ENCODE measurements at regions not wholly inside any gene's neighbourhood (a gene's known extent, or its start where the extent isn't known, plus 50 kb on each side); places are given as distances from the start of the nearest gene placed in this dataset.

- no peak for DNase-seq (ENCODE audit: low read depth)
- no peak for TF ChIP-seq CTCF (conservative IDR thresholded peaks at IDR 0.05; ENCODE audit: low read depth, low read length)
- H3K4me3 ChIP-seq (ENCODE audit: low read depth, low read length) = no peak overlapping the region
Measured at GRCh38 chr12:131494741-131495524, 216.0 kb upstream of the SFSWAP start.

- TF ChIP-seq CTCF (conservative IDR thresholded peaks at IDR 0.05; ENCODE audit: low read depth, low read length) = no peak
- DNase-seq (ENCODE audit: low read depth) = no peak
- H3K4me3 ChIP-seq (ENCODE audit: low read depth, low read length) = no peak overlapping the region
Measured at GRCh38 chr12:131497966-131498365, 212.9 kb upstream of the SFSWAP start.

GRCh38 chr12:131499160-131499863 is 211.6 kb upstream of the SFSWAP start:
- DNase-seq (ENCODE audit: low read depth) = no peak
- no peak for TF ChIP-seq CTCF (conservative IDR thresholded peaks at IDR 0.05; ENCODE audit: low read depth, low read length)
- no peak overlapping the region for H3K4me3 ChIP-seq (ENCODE audit: low read depth, low read length)

GRCh38 chr12:131499864-131500190 is 211.1 kb upstream of the SFSWAP start:
- no peak overlapping the region for H3K4me3 ChIP-seq (ENCODE audit: low read depth, low read length)
- TF ChIP-seq CTCF (conservative IDR thresholded peaks at IDR 0.05; ENCODE audit: low read depth, low read length) = no peak
- DNase-seq (ENCODE audit: low read depth) = no peak

GRCh38 chr12:131500564-131500963 is 210.3 kb upstream of the SFSWAP start:
- TF ChIP-seq CTCF (conservative IDR thresholded peaks at IDR 0.05; ENCODE audit: low read depth, low read length) = no peak
- no peak overlapping the region for H3K4me3 ChIP-seq (ENCODE audit: low read depth, low read length)
- DNase-seq (ENCODE audit: low read depth) = no peak

- no peak for DNase-seq (ENCODE audit: low read depth)
- TF ChIP-seq CTCF (conservative IDR thresholded peaks at IDR 0.05; ENCODE audit: low read depth, low read length) = no peak
- no peak overlapping the region for H3K4me3 ChIP-seq (ENCODE audit: low read depth, low read length)
Measured at GRCh38 chr12:131505561-131505960, 205.3 kb upstream of the SFSWAP start.

GRCh38 chr12:131506426-131506825 is 204.5 kb upstream of the SFSWAP start:
- no peak for DNase-seq (ENCODE audit: low read depth)
- TF ChIP-seq CTCF (conservative IDR thresholded peaks at IDR 0.05; ENCODE audit: low read depth, low read length) = no peak

More at GRCh38 chr12:131506426-131506825, 204.5 kb upstream of the SFSWAP start:
- H3K4me3 ChIP-seq (ENCODE audit: low read depth, low read length) = no peak overlapping the region

All from choroid plexus epithelial cell (primary cell).